HG03066 (cell line): ENCODE measurements at regions not wholly inside any gene's neighbourhood (a gene's known extent, or its start where the extent isn't known, plus 50 kb on each side); places are given as distances from the start of the nearest gene placed in this dataset.

ENCODE experiments used
- ATAC-seq: cut with Tn5 transposase; IDR thresholded peaks from one replicate; pipeline ENCODE4 v1.9.1; 2021; ENCODE audit warnings: low read depth; ENCODE audit not compliant: unreplicated experiment

- ATAC-seq = no peak
Observed at GRCh38 chr9:82367016-82367415, 378.4 kb downstream of the SPATA31D1 start.

GRCh38 chr9:82367929-82368328, 379.4 kb downstream of the SPATA31D1 start:
- ATAC-seq = no peak

- no peak for ATAC-seq
Observed at GRCh38 chr9:82369251-82369945, 380.8 kb downstream of the SPATA31D1 start.

- ATAC-seq = no peak
Observed at GRCh38 chr9:82375041-82375440, 386.5 kb downstream of the SPATA31D1 start.

- no peak for ATAC-seq
Observed at GRCh38 chr9:82376677-82377232, 388.2 kb downstream of the SPATA31D1 start.

- no peak for ATAC-seq
Observed at GRCh38 chr9:82382887-82383616, 394.5 kb downstream of the SPATA31D1 start.

- no peak for ATAC-seq
Observed at GRCh38 chr9:82385633-82386032, 397.1 kb downstream of the SPATA31D1 start.

GRCh38 chr9:82397534-82397933, 409.0 kb downstream of the SPATA31D1 start:
- ATAC-seq = no peak

GRCh38 chr9:82404196-82404870, 415.8 kb downstream of the SPATA31D1 start:
- ATAC-seq = no peak

GRCh38 chr9:82404881-82405280, 416.3 kb downstream of the SPATA31D1 start:
- no peak for ATAC-seq

- ATAC-seq = no peak
Observed at GRCh38 chr9:82406456-82407085, 418.0 kb downstream of the SPATA31D1 start.

- ATAC-seq = peak; percentile 78
Observed at GRCh38 chr9:82410306-82410705, 421.7 kb downstream of the SPATA31D1 start.

GRCh38 chr9:82410866-82411265, 422.3 kb downstream of the SPATA31D1 start:
- peak; percentile 19 for ATAC-seq

GRCh38 chr9:82412586-82413305, 424.2 kb downstream of the SPATA31D1 start:
- ATAC-seq = no peak

- ATAC-seq = no peak
Observed at GRCh38 chr9:82417501-82417900, 428.9 kb downstream of the SPATA31D1 start.

GRCh38 chr9:82418334-82418733, 429.8 kb downstream of the SPATA31D1 start:
- no peak for ATAC-seq

GRCh38 chr9:82419696-82420486, 431.3 kb downstream of the SPATA31D1 start:
- no peak for ATAC-seq

- ATAC-seq = no peak
Observed at GRCh38 chr9:82421498-82421897, 432.9 kb downstream of the SPATA31D1 start.

GRCh38 chr9:82423700-82424099, 435.1 kb downstream of the SPATA31D1 start:
- no peak for ATAC-seq
